B cell (primary cell): ENCODE measurements at regions not wholly inside any gene's neighbourhood (a gene's known extent, or its start where the extent isn't known, plus 50 kb on each side); places are given as distances from the start of the nearest gene placed in this dataset.

Experiments used
- ATAC-seq: fragments of 200-7000 bp; cut with Tn5 transposase; one replicate; pipeline ENCODE4 v1.10.0; 2021; ENCODE audit warnings: low read depth, mild to moderate bottlenecking, moderate number of reproducible peaks, moderate library complexity
- CTCF ChIA-PET: fragments of 350-600 bp; sonication (Branson Sonifier 250); formaldehyde crosslinking; loops from one replicate; lab custom pipeline; 2021; ENCODE audit warnings: antibody characterized with exemption, inconsistent platforms; lab: Charles Lee
- POLR2A ChIA-PET: fragments of 350-600 bp; sonication (Branson Sonifier 250); formaldehyde crosslinking; loops from one replicate; lab custom pipeline; 2021; ENCODE audit warnings: antibody characterized with exemption; lab: Charles Lee
- DNase-seq: peaks from one replicate; pipeline ENCODE4 v3.0.0; 2013
- H2AFZ ChIP-seq: 2 replicates; pipeline ENCODE4 v1.6.1; 2012; ENCODE audit warnings: mild to moderate bottlenecking, low read depth, low read length; ENCODE audit not compliant: insufficient read depth, poor library complexity, severe bottlenecking
- H3K27ac ChIP-seq, 2 donors: 1 replicate in 1 of 2; 2 replicates in 1 of 2; pipeline ENCODE4 v1.5.1; 2012 to 2013; ENCODE audit warnings: low read length in 2 of 2, mild to moderate bottlenecking in 2 of 2, moderate library complexity in 1 of 2
- H3K27me3 ChIP-seq, 4 experiments: fragments of 200-600 bp in 1 of 4; sonication (generic) in 1 of 4; replicated peaks in 1 of 4; 1 replicate in 2 of 4; 2 replicates in 2 of 4; pipeline versions ENCODE4 v1.6.1 to v1.7.0; 2013 to 2016; ENCODE audit warnings: low read length in 3 of 4, mild to moderate bottlenecking in 2 of 4, mixed read lengths in 1 of 4, moderate library complexity in 1 of 4; ENCODE audit not compliant: insufficient read depth in 4 of 4, control insufficient read depth in 3 of 4; ENCODE audit errors: control extremely low read depth in 1 of 4
- H3K36me3 ChIP-seq, 2 experiments: replicated peaks in 1 of 2; 1 replicate in 1 of 2; 2 replicates in 1 of 2; pipeline versions ENCODE4 v1.6.1 to v1.7.1; 2013; ENCODE audit warnings: low read length in 1 of 2; ENCODE audit not compliant: insufficient read depth in 2 of 2, control insufficient read depth in 1 of 2; ENCODE audit errors: control extremely low read depth in 1 of 2, extremely low read depth in 1 of 2
- H3K4me1 ChIP-seq, 2 donors: fragments of 200-600 bp in 1 of 2; sonication (generic) in 1 of 2; 1 replicate in 1 of 2; 2 replicates in 1 of 2; pipeline versions ENCODE4 v1.5.1 to v1.6.1; 2013 to 2017; ENCODE audit warnings: low read length in 2 of 2; ENCODE audit not compliant: control insufficient read depth in 2 of 2, insufficient read depth in 2 of 2
- H3K4me2 ChIP-seq: replicated peaks from 2 replicates; pipeline ENCODE3; 2012; ENCODE audit warnings: mild to moderate bottlenecking, low read depth, low read length; ENCODE audit not compliant: poor library complexity, severe bottlenecking
- H3K4me3 ChIP-seq, 5 experiments: fragments of 200-600 bp in 1 of 5; sonication (generic) in 1 of 5; 1 replicate in 3 of 5; 2 replicates in 2 of 5; pipeline versions ENCODE4 v1.5.1 to v1.7.0; 2011 to 2016; ENCODE audit warnings: low read length in 4 of 5, mild to moderate bottlenecking in 4 of 5, low read depth in 2 of 5, control low read depth in 1 of 5, moderate library complexity in 1 of 5; ENCODE audit not compliant: insufficient read depth in 1 of 5; ENCODE audit errors: control extremely low read depth in 1 of 5, extremely low read depth in 1 of 5
- H3K79me2 ChIP-seq: fragments of 200-600 bp; sonication (generic); one replicate; pipeline ENCODE4 v1.6.0; 2016; ENCODE audit warnings: low read length; ENCODE audit not compliant: control insufficient read depth, insufficient read depth
- H3K9ac ChIP-seq: fragments of 200-600 bp; sonication (generic); 2 replicates; pipeline ENCODE4 v1.6.1; 2017; ENCODE audit warnings: mild to moderate bottlenecking, low read length, moderate library complexity
- H3K9me3 ChIP-seq, 3 donors: one replicate each; pipeline versions ENCODE4 v1.6.1 to v1.7.1; 2013; ENCODE audit warnings: low read length in 2 of 3; ENCODE audit not compliant: control insufficient read depth in 2 of 3, insufficient read depth in 1 of 3; ENCODE audit errors: control extremely low read depth in 1 of 3
- H4K20me1 ChIP-seq: 2 replicates; pipeline ENCODE4 v1.6.0; 2012; ENCODE audit warnings: mild to moderate bottlenecking, low read length; ENCODE audit not compliant: insufficient read depth, control insufficient read depth, poor library complexity, severe bottlenecking
- H3K27ac Mint-ChIP-seq: one replicate; pipeline ENCODE4 v1.8.0; 2021; ENCODE audit warnings: mixed read lengths
- H3K27me3 Mint-ChIP-seq: one replicate; pipeline ENCODE4 v1.8.0; 2021; ENCODE audit warnings: mixed read lengths
- H3K4me1 Mint-ChIP-seq: one replicate; pipeline ENCODE4 v1.8.0; 2021; ENCODE audit warnings: mixed read lengths
- H3K4me3 Mint-ChIP-seq: one replicate; pipeline ENCODE4 v1.8.0; 2021; ENCODE audit warnings: mixed read lengths
- H3K9me3 Mint-ChIP-seq: one replicate; pipeline ENCODE4 v1.8.0; 2022; ENCODE audit warnings: mixed read lengths; ENCODE audit not compliant: insufficient read depth
- CTCF ChIP-seq: fragments of 200-600 bp; IDR thresholded peaks from one replicate; pipeline ENCODE4 v1.8.0; 2022; ENCODE audit warnings: antibody characterized with exemption, mild to moderate bottlenecking
- EZH2 ChIP-seq: IDR thresholded peaks from 2 replicates; pipeline ENCODE4 v1.6.1; 2012; ENCODE audit warnings: borderline replicate concordance, low read depth, mild to moderate bottlenecking, moderate library complexity, low read length; ENCODE audit not compliant: insufficient read depth, poor library complexity, severe bottlenecking
- WGBS: methylation state at CpG from one replicate; pipeline ENCODE4 v1.1.5; 2013; ENCODE audit warnings: missing lambda C conversion rate; ENCODE audit not compliant: insufficient coverage; 5-methylcytosine and 5-hydroxymethylcytosine counted together
- intact Hi-C: fragments of 100-400 bp; cut with micrococcal nuclease; formaldehyde crosslinking; loops from one replicate; pipeline ENCODE4 v1.10.0; 2022

GRCh38 chr6:871503-871902 lies 178.6 kb upstream of the EXOC2 start:
- ATAC-seq (no peak), DNase-seq (no peak)
- H3K9me3 ChIP-seq = peaks cover 0 to 8% (median 2%) of the 10 kb centered on the region in 3 donors
- no peak overlapping the region for H3K4me3 ChIP-seq
- no CpG with 5 or more reads among the region's 6 CpGs for WGBS
- H3K9me3 Mint-ChIP-seq = no peaks in the 10 kb centered on the region
- no peaks in the 10 kb centered on the region for H3K79me2 ChIP-seq
- no peak overlapping the region for H3K9ac ChIP-seq
- peaks cover 22% of the 10 kb centered on the region for H3K27me3 Mint-ChIP-seq
- no peaks in the 10 kb centered on the region for H3K36me3 ChIP-seq
- H4K20me1 ChIP-seq = no peaks in the 10 kb centered on the region
- H3K27ac Mint-ChIP-seq = no peak overlapping the region
- H3K4me2 ChIP-seq = no peak overlapping the region
- intact Hi-C loops = no loop called here
- H2AFZ ChIP-seq = no peak overlapping the region
- POLR2A ChIA-PET = no interaction called here
- no peak for TF ChIP-seq EZH2
- CTCF ChIA-PET = no interaction called here
- no peak overlapping the region for H3K4me3 Mint-ChIP-seq
- H3K27me3 ChIP-seq = no peaks in the 10 kb centered on the region
- no peaks in the 10 kb centered on the region for H3K4me1 ChIP-seq
- H3K4me1 Mint-ChIP-seq = no peaks in the 10 kb centered on the region
- H3K27ac ChIP-seq = no peak overlapping the region

DNA sequence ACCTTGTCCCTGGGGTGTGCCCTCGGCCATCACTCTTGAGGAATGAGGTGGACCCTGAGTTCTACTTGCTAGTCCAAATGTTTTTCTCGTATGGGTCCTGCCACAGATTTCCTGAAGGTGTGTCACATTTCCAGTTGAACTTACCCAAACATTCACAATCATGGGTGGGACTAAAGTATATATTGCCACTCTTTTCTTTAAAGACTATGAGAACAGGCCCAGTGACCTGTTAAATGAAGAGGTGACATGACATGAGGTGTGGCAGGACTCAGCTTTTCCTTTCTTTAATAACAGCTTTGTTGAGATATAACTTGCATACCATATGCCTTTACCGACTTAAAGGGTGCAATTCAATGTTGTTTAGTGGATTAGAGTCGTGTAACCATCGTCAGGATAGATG lies 177.2 kb upstream of the EXOC2 start:
- no peak for ATAC-seq
- TF ChIP-seq EZH2 (no peak), CTCF (no peak)
- H3K27me3 ChIP-seq = peaks cover 0 to 4% (median 0%) of the 10 kb centered on the region in 4 experiments
- H3K4me3 Mint-ChIP-seq = no peak overlapping the region
- 89% methylated on average over 3 of the region's 5 CpGs for WGBS
- ChIA-PET POLR2A (no interaction called here), CTCF (no interaction called here)
- H3K4me3 ChIP-seq = no peak overlapping the region
- DNase-seq = no peak
- H2AFZ ChIP-seq = no peak overlapping the region
- no peaks in the 10 kb centered on the region for H3K4me1 ChIP-seq
- H4K20me1 ChIP-seq = no peaks in the 10 kb centered on the region
- H3K4me1 Mint-ChIP-seq = no peaks in the 10 kb centered on the region
- no peaks in the 10 kb centered on the region for H3K36me3 ChIP-seq
- H3K9me3 ChIP-seq = peaks cover 0 to 8% (median 2%) of the 10 kb centered on the region in 3 donors
- H3K4me2 ChIP-seq = no peak overlapping the region
- H3K9me3 Mint-ChIP-seq = no peaks in the 10 kb centered on the region
- no peaks in the 10 kb centered on the region for H3K79me2 ChIP-seq
- peaks cover 20% of the 10 kb centered on the region for H3K27me3 Mint-ChIP-seq
- H3K9ac ChIP-seq = no peak overlapping the region
- no peak overlapping the region for H3K27ac ChIP-seq
- no peak overlapping the region for H3K27ac Mint-ChIP-seq
- intact Hi-C loops = no loop called here
